Stimulated activated naive B cell treated with anti-CD40 and anti-IgM and Interleukin-4, amounts not matched to agents 10 μg/mL and 1 μg/mL and 100 μg/mL, for 72 hours (primary cell): ENCODE measurements at regions not wholly inside any gene's neighbourhood (a gene's known extent, or its start where the extent isn't known, plus 50 kb on each side); places are given as distances from the start of the nearest gene placed in this dataset.

Source experiments
- ATAC-seq, 2 donors: fragments of 150-1000 bp; cut with Tn5 transposase; replicated peaks; 2 replicates each; pipeline ENCODE4 v1.10.0; 2021; ENCODE audit warnings: moderate library complexity in 1 of 2
- DNase-seq: peaks from one replicate; pipeline ENCODE4 v3.0.0; 2021
- H3K27ac Mint-ChIP-seq: one replicate; pipeline ENCODE4 v1.8.0; 2022; ENCODE audit warnings: mild to moderate bottlenecking, mixed read lengths
- H3K27me3 Mint-ChIP-seq, 2 donors: one replicate each; pipeline ENCODE4 v1.8.0; 2022; ENCODE audit warnings: mixed read lengths in 2 of 2
- H3K36me3 Mint-ChIP-seq, 2 donors: one replicate each; pipeline ENCODE4 v1.8.0; 2022; ENCODE audit warnings: mixed read lengths in 2 of 2, mild to moderate bottlenecking in 1 of 2
- H3K4me1 Mint-ChIP-seq, 2 donors: one replicate each; pipeline ENCODE4 v1.8.0; 2022; ENCODE audit warnings: mixed read lengths in 2 of 2, mild to moderate bottlenecking in 1 of 2
- H3K4me3 Mint-ChIP-seq, 2 donors: one replicate each; pipeline ENCODE4 v1.8.0; 2022; ENCODE audit warnings: mild to moderate bottlenecking in 2 of 2, mixed read lengths in 2 of 2, moderate library complexity in 1 of 2
- H3K9me3 Mint-ChIP-seq, 2 donors: one replicate each; pipeline ENCODE4 v1.8.0; 2022; ENCODE audit warnings: mixed read lengths in 2 of 2, mild to moderate bottlenecking in 1 of 2

DNA sequence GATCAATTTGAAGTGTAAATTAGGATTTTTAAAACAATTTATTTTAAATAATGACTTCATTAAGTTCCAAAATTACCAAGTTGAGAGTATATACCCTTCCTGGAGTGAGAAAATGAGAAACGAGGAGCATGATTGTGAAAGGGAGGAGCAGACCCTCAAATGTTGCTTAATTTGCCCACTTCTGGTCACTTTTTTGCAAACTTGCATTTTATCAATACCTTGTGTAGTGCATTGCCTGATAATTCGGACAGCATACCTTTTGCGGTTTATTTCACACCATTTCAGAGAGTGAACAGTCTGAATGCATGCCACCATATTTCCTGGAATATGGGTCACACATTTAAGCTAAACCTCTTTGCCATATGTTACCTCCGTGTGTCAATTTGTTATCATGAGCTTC is 669.7 kb downstream of the RNF144A start:
- Mint-ChIP-seq H3K27me3 (no peaks in the 10 kb centered on the region), H3K4me1 (no peaks in the 10 kb centered on the region), H3K36me3 (no peaks in the 10 kb centered on the region), H3K9me3 (no peaks in the 10 kb centered on the region), H3K27ac (no peak overlapping the region), H3K4me3 (no peak overlapping the region)
- DNase-seq (no peak), ATAC-seq (no peak)

DNA sequence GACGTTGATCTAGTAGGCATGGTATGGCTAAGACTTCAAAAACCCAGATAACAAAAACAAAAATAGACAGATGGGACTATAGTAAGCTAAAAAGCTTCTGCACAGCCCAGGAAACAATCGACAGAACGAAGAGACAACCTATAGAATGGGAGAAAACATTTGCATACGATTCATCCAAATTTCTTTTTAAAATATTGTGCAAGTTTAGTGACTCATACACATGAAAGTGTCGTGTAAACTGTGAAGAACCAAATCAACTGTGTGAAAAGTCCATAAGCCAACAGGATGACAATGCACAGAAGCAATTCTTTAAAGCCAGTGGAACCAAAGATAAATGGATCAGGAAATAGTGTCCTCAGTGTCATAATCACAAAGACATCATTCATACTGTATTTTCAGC is 671.1 kb downstream of the RNF144A start:
- no peak overlapping the region for H3K4me3 Mint-ChIP-seq
- H3K27me3 Mint-ChIP-seq, result no peaks in the 10 kb centered on the region
- no peaks in the 10 kb centered on the region for H3K4me1 Mint-ChIP-seq
- no peak for ATAC-seq
- H3K27ac Mint-ChIP-seq, result no peak overlapping the region
- H3K36me3 Mint-ChIP-seq, result no peaks in the 10 kb centered on the region
- no peaks in the 10 kb centered on the region for H3K9me3 Mint-ChIP-seq
- DNase-seq, result no peak

DNA sequence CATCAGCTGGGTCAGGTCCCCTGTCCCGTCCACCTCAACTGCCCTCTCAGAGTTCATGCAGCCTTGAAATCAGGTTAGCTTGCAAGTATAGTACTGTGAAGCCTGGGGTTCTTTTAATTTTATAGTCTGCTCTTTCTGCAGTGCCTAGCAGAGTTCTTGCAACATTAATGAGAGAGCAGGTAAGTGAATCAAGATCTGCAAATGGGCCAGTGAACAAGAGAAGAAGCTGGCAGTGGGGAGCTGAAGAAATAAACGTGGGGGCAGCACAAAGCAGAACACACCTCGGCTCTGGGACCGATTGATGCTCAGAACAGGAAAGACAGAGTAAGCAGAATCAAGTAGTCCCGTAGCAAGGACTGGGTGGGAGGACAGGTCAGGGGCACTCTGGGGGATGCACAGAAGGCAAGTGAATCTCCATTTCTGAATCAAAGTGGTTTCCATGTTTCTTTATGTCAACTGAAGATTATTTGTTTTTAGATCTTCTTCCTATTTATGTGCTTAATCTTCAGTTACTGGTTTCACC is 675.5 kb downstream of the RNF144A start:
- Mint-ChIP-seq H3K4me3 (no peak overlapping the region), H3K36me3 (no peaks in the 10 kb centered on the region), H3K27me3 (peaks cover 0 to 5% of the 10 kb centered on the region in 2 donors), H3K27ac (no peak overlapping the region), H3K4me1 (no peaks in the 10 kb centered on the region), H3K9me3 (no peaks in the 10 kb centered on the region)
- ATAC-seq (no peak), DNase-seq (no peak)

DNA sequence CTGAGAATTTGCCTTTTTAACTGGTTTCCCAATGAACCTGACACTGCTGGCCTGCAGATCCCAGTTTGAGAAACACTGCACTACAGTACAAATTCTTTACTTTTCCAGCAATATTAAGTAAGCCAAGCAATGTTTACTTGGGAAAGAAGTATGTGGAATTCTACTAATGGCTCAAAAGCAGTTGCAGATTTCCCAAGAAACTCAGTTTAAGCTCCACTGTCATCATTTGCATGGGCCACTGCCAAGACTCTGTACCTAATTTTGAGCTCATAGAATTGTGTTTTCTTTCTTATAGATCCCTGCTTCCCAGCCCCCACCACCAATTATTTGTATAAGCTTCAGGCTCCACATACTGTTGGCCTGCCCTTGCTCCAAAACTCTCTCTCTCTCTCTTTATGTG is 676.1 kb downstream of the RNF144A start:
- no peak overlapping the region for H3K27ac Mint-ChIP-seq
- no peaks in the 10 kb centered on the region for H3K36me3 Mint-ChIP-seq
- no peak overlapping the region for H3K4me3 Mint-ChIP-seq
- no peaks in the 10 kb centered on the region for H3K4me1 Mint-ChIP-seq
- peaks cover 0 to 5% of the 10 kb centered on the region in 2 donors for H3K27me3 Mint-ChIP-seq
- DNase-seq (no peak), ATAC-seq (no peak)
- no peaks in the 10 kb centered on the region for H3K9me3 Mint-ChIP-seq

DNA sequence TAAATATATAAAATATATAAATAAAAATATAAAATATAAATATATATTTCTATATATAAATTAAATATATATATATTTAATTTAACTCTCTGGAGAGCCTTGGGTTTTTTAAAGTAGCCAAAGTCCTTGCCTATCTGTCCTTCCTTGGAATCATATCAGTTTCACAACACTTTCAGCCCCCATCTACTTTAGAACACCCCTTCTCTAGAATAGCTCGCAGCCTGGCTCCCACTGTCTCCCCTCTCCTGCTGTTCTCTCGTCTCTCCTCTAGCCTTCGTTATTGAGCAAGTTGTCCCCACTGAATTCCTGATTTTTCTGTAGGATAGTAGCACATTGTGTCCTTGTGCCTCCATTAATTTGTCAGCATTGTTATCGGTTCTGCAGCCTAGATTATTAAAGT is 677.0 kb downstream of the RNF144A start:
- Mint-ChIP-seq H3K4me3 (no peak overlapping the region), H3K4me1 (no peaks in the 10 kb centered on the region), H3K36me3 (no peaks in the 10 kb centered on the region), H3K27me3 (peaks cover 0 to 5% of the 10 kb centered on the region in 2 donors), H3K9me3 (no peaks in the 10 kb centered on the region), H3K27ac (no peak overlapping the region)
- DNase-seq (no peak), ATAC-seq (no peak)

DNA sequence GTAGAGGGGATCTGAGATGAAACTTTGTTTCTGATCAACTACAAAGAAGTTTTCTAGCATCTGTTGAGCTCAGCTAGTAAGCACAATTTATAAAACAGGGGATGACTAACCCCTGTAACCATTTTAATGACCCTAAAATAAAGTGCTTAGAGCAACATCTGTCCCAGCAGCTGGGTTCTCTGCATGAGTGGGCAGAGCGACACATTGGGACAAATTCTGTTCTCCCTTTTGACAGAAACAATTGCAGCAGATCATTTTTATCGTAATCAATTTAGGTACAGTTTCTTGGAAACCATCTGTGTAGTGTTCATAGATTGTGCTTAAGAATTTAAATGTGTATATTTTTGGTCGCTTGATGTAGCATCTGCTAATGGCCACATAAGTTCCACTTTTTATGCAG is 678.0 kb downstream of the RNF144A start:
- Mint-ChIP-seq H3K27me3 (peaks cover 0 to 5% of the 10 kb centered on the region in 2 donors), H3K9me3 (no peaks in the 10 kb centered on the region), H3K4me1 (no peaks in the 10 kb centered on the region), H3K36me3 (no peaks in the 10 kb centered on the region), H3K27ac (no peak overlapping the region), H3K4me3 (no peak overlapping the region)
- ATAC-seq (no peak), DNase-seq (no peak)

DNA sequence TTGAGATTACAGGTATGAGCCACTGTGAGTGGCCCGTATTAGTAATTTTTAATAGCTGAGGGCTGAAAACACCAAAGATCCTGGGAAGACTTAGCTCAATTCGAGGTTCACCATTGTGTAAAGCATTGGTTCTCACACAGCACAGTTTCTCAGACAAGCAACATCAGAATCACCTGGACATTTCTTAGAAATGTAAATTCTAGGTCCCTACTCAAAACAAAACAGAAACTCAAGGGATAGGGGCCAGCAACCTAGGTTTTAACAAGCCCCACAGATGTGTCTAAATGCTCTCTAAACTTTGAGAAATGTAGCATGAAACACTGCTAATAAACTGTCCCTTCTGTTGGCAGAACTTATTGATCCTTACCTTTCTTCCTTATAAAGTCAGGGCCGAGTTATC is 681.2 kb downstream of the RNF144A start:
- Mint-ChIP-seq H3K36me3 (no peaks in the 10 kb centered on the region), H3K27me3 (peaks cover 0 to 5% of the 10 kb centered on the region in 2 donors), H3K4me3 (no peak overlapping the region), H3K27ac (no peak overlapping the region), H3K9me3 (peaks cover 0 to 7% of the 10 kb centered on the region in 2 donors), H3K4me1 (no peaks in the 10 kb centered on the region)
- DNase-seq (no peak), ATAC-seq (no peak)

DNA sequence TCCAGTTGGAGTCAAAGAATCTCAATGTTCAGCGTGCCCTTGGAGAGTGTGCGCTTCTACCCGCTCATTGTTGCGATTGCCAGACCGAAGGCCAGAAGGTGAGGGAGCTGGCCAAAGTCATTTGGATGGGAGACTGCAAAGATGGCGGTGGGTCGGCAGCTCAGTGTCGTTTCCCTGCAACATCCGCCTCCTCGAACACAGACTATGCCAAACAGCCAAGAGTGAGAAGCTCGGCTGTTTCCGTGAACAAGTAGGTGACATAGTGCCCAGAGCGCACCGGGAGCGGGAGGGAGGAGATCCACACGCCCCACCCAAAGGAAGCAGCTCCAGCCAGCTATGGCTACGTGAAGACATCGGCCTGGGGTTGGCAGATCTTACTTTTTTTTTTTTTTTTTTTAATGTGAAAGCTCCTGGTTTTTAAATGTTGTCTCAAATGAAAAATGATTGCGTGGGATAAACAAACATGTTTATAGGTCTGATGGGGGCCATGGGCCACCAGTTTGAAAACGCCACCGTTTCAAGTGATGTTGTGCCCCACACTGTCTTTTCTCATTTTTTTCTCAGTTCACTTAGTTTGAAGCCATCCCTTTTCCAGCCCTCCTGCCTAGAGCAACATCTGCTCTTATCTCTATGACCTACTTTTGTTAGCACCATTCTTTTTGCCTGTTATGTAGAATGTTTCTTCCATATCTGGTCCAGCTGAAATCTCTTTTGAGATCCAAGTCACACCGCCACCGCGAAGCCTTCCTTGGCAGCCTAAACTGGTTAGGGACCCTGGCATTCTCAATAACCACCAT is 682.4 kb downstream of the RNF144A start:
- Mint-ChIP-seq H3K27ac (no peak overlapping the region), H3K4me1 (no peaks in the 10 kb centered on the region), H3K4me3 (no peak overlapping the region), H3K9me3 (peaks cover 0 to 7% of the 10 kb centered on the region in 2 donors), H3K36me3 (no peaks in the 10 kb centered on the region), H3K27me3 (no peaks in the 10 kb centered on the region)
- DNase-seq (no peak), ATAC-seq (no peak)

DNA sequence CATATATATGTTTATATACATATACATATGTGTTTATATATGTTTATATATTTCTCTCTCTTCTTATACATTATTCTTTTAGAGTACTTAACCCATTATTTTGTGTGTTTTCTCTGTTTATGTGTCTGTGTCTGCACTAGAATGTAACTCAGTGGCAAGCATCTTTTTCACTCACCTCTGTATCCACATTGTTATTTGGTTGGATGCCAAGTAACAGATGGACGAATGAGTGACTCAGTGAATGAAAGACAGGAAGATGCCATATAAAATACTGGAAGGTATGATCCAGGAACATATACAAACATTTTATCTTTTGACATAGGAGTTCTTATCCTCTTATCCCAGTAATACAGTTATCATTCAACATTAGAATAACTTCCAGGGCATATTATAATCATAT is 684.8 kb downstream of the RNF144A start:
- Mint-ChIP-seq H3K27ac (no peak overlapping the region), H3K27me3 (no peaks in the 10 kb centered on the region), H3K36me3 (no peaks in the 10 kb centered on the region), H3K4me3 (no peak overlapping the region), H3K4me1 (no peaks in the 10 kb centered on the region), H3K9me3 (peaks cover 0 to 7% of the 10 kb centered on the region in 2 donors)
- DNase-seq (no peak), ATAC-seq (no peak)

DNA sequence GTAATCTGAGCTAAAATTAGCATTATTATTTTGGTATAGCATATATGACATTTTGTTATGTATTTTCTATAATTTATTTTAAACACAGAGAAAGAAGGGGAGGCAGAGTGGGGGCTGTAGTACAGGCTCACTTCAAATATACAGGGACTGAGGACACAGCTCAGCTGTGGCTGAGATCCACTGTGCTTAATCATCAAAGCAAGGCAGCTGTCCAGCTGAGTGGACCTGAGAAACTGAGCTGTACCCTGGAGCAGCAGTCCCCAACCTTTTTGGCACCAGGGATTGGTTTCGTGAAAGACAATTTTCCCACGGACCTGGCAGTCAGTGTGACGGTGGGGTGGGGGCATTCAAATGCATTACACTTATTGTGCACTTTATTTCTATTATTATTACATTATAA is 687.2 kb downstream of the RNF144A start:
- DNase-seq (no peak), ATAC-seq (no peak)
- Mint-ChIP-seq H3K36me3 (no peaks in the 10 kb centered on the region), H3K4me1 (peaks cover 0 to 5% of the 10 kb centered on the region in 2 donors), H3K27me3 (no peaks in the 10 kb centered on the region), H3K4me3 (no peak overlapping the region), H3K9me3 (peaks cover 0 to 7% of the 10 kb centered on the region in 2 donors), H3K27ac (no peak overlapping the region)

DNA sequence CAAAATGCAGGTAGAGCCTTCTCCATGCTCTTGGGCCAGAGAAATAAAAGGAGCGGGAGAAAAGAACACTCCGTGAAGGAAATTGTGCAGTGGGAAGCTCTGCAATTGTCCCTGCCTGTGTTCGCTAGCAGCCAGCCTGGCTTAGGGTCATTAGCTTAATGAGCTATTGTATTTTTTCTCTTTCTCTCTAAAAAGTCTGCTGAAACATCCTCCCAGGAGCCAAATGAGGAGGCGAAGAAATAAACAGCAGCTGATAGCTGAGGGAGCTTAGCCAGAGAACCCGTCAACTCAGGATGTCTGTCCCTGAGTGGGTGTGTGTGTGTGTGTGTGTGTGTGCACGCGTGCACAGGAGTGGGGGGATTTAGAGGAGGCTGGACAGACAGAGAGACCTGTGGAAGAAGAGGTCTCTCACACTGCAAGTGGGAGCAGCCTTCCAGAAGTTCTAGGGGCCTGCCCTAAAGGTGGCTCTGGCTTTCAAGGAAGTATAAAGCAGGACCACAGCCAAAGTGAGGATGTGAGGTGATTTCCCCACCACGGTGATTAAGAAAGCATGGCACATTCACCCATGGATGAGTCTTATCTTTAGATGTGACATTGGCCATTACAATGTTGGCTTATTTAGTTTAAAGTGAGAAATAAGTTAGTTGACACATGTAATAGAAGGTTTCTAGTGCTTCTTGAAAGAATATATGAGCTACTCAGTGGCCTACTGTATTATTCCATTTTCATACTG is 690.4 kb downstream of the RNF144A start:
- Mint-ChIP-seq H3K4me3 (no peak overlapping the region), H3K27ac (no peak overlapping the region), H3K27me3 (no peaks in the 10 kb centered on the region), H3K4me1 (peaks cover 6 to 26% of the 10 kb centered on the region in 2 donors), H3K36me3 (no peaks in the 10 kb centered on the region), H3K9me3 (peaks cover 0 to 1% of the 10 kb centered on the region in 2 donors)
- no peak for DNase-seq
- ATAC-seq, result no peak

DNA sequence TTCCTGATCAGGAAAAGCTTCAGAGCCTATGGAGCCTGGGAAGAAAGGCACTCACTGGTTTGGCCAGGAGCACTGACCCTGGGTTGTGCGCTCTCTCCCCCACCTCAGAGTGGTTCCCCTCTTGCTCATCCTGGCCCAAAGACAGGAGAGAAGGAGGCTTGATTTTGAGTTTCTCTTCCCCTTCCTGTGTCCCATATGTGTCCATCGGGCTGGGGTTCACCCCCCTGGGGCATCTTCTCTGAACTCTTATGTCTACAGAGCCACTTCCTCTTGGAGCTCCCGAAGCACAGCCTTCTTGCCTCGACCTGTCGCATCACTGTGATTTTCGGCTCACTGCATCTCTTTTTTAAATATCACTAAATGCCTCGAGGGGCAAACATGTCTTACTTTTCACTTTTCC is 692.3 kb downstream of the RNF144A start:
- H3K36me3 Mint-ChIP-seq, result no peaks in the 10 kb centered on the region

DNA sequence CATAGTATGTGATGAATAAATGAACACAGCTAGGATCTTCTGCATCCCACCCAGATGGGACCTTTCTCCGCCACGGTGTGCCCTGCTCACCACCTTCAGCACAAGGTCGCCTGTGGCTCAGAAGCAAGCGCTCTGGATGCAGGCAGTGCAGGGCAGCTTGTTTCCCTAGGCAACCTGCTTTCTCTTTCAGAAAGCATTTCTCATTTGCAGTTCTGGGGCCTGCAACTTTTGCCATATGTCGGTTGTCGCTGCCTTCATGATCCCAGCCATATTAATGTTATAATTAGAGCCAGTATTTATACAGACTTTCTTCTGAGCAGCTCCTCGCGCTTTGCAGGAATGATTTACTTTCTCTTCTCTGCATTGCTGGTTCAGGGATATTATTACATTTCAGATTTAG is 692.8 kb downstream of the RNF144A start:
- ATAC-seq (peak; percentile 18 to 44), DNase-seq (no peak)
- no peaks in the 10 kb centered on the region for H3K9me3 Mint-ChIP-seq
- H3K27me3 Mint-ChIP-seq, result peaks cover 0 to 3% of the 10 kb centered on the region in 2 donors
- no peak overlapping the region for H3K27ac Mint-ChIP-seq
- no peaks in the 10 kb centered on the region for H3K36me3 Mint-ChIP-seq
- H3K4me3 Mint-ChIP-seq, result no peak overlapping the region
- H3K4me1 Mint-ChIP-seq, result peaks cover 6 to 26% of the 10 kb centered on the region in 2 donors

More for the DNA sequence above, 692.3 kb downstream of the RNF144A start:
- DNase-seq (peak; percentile 15), ATAC-seq (peak; percentile 89 to 91)
- Mint-ChIP-seq H3K4me3 (no peak overlapping the region), H3K27ac (no peak overlapping the region), H3K4me1 (peaks cover 6 to 26% of the 10 kb centered on the region in 2 donors), H3K27me3 (no peaks in the 10 kb centered on the region), H3K9me3 (no peaks in the 10 kb centered on the region)

DNA sequence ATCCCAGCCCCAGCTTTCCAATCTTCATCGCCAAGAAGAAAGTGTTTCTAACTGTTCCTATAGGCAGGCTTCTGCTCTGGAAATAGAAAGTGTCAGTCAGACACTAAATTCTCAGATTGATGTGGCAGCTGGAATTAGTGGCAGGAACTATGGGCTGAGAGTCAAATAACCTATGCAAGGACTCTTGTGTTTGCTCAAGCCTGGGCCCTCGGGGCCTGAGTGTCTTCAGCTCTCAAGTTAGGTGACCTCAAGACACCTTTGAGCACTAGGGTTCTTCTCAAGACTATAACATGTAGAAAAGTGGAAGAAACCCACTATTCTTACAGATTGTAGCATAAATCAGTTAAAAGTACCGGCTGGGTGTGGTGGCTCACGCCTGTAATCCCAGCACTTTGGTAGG is 694.5 kb downstream of the RNF144A start:
- no peaks in the 10 kb centered on the region for H3K36me3 Mint-ChIP-seq
- DNase-seq (no peak), ATAC-seq (peak in 1 of 2 donors; percentile 41)
- peaks cover 0 to 5% of the 10 kb centered on the region in 2 donors for H3K27me3 Mint-ChIP-seq
- H3K9me3 Mint-ChIP-seq, result no peaks in the 10 kb centered on the region
- H3K27ac Mint-ChIP-seq, result no peak overlapping the region
- no peak overlapping the region for H3K4me3 Mint-ChIP-seq
- H3K4me1 Mint-ChIP-seq, result peaks cover 6 to 26% of the 10 kb centered on the region in 2 donors

DNA sequence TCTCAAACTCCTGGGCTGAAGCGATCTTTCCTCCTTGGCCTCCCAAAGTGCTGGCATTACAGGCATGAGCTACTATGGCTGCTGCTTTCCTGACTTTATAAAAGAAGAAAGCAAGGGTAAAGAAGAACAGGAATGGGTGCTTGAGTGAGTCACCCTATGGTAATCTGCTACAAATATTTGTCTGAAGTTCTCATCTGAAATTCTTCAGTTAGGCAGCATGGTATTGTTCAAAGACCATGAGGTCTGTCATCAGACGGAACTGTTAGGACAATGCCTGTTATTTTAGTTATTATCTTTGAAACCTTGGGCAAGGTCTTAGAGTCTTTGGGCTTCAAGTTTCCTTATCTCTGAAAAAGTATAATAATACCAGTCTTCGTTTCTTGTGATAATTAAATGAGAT is 695.8 kb downstream of the RNF144A start:
- DNase-seq (no peak), ATAC-seq (no peak)
- H3K4me3 Mint-ChIP-seq, result no peak overlapping the region
- H3K27ac Mint-ChIP-seq, result no peak overlapping the region
- no peaks in the 10 kb centered on the region for H3K9me3 Mint-ChIP-seq
- no peaks in the 10 kb centered on the region for H3K36me3 Mint-ChIP-seq
- H3K27me3 Mint-ChIP-seq, result peaks cover 0 to 5% of the 10 kb centered on the region in 2 donors
- H3K4me1 Mint-ChIP-seq, result peaks cover 6 to 26% of the 10 kb centered on the region in 2 donors
